Ectodermal cell (in vitro differentiated cells): ENCODE measurements at regions not wholly inside any gene's neighbourhood (a gene's known extent, or its start where the extent isn't known, plus 50 kb on each side); places are given as distances from the start of the nearest gene placed in this dataset.
"Not testable (repeated sequence)": the region's sequence is repeated elsewhere in the genome, so short reads cannot be mapped to it uniquely, and the experiment has no call there.

ENCODE experiments used
- H3K27ac ChIP-seq: 2 replicates; pipeline ENCODE4 v1.7.0; 2013; ENCODE audit warnings: mild to moderate bottlenecking, low read depth, low read length; ENCODE audit not compliant: insufficient read depth, poor library complexity, severe bottlenecking
- H3K27me3 ChIP-seq: 2 replicates; pipeline ENCODE4 v1.7.0; 2013; ENCODE audit warnings: mild to moderate bottlenecking, low read length; ENCODE audit not compliant: insufficient read depth, control insufficient read depth, poor library complexity, severe bottlenecking
- H3K36me3 ChIP-seq: one replicate; pipeline ENCODE4 v1.7.0; 2013; ENCODE audit warnings: low read length; ENCODE audit not compliant: control insufficient read depth, insufficient read depth
- H3K4me1 ChIP-seq: one replicate; pipeline ENCODE4 v1.7.0; 2013; ENCODE audit warnings: low read length; ENCODE audit not compliant: control insufficient read depth, insufficient read depth
- H3K4me3 ChIP-seq: 2 replicates; pipeline ENCODE4 v1.7.0; 2013; ENCODE audit warnings: low read depth, low read length, control low read depth; ENCODE audit not compliant: insufficient read depth
- H3K9me3 ChIP-seq: 2 replicates; pipeline ENCODE4 v1.7.0; 2013; ENCODE audit warnings: mild to moderate bottlenecking, low read length, moderate library complexity; ENCODE audit not compliant: control insufficient read depth
- WGBS, 2 experiments: methylation state at CpG; one replicate each; pipeline ENCODE4 v1.1.7; 2013; ENCODE audit warnings: missing lambda C conversion rate in 2 of 2; 5-methylcytosine and 5-hydroxymethylcytosine counted together

GRCh38 chr5:18617191-18617590 is 982.9 kb downstream of the TAF11L14 start:
- WGBS, 2 experiments: 92 to 94% methylated on average over 2 of the region's 2 CpGs
- not testable (repeated sequence) for H3K27me3 ChIP-seq

GRCh38 chr5:18630458-18631045 is 996.3 kb downstream of the TAF11L14 start:
- Histone ChIP-seq H3K27me3 (no peaks in the 10 kb centered on the region), H3K27ac (no peak overlapping the region), H3K4me3 (no peak overlapping the region), H3K4me1 (no peaks in the 10 kb centered on the region), H3K36me3 (no peaks in the 10 kb centered on the region), H3K9me3 (no peaks in the 10 kb centered on the region)
- 98% methylated on average over 2 of the region's 2 CpGs for WGBS, 2 experiments

More at GRCh38 chr5:18617191-18617590, 982.9 kb downstream of the TAF11L14 start:
- not testable (repeated sequence) for H3K9me3 ChIP-seq, H3K4me3 ChIP-seq, H3K27ac ChIP-seq, H3K36me3 ChIP-seq, H3K4me1 ChIP-seq

- Histone ChIP-seq H3K36me3 (no peaks in the 10 kb centered on the region), H3K27me3 (no peaks in the 10 kb centered on the region), H3K4me3 (no peak overlapping the region), H3K4me1 (no peaks in the 10 kb centered on the region), H3K27ac (no peak overlapping the region), H3K9me3 (no peaks in the 10 kb centered on the region)
- 93 to 100% methylated on average over 2 of the region's 2 CpGs for WGBS, 2 experiments
Measured at GRCh38 chr5:18652404-18653215, 1018.4 kb downstream of the TAF11L14 start.

GRCh38 chr5:18653216-18653752 is 1019.0 kb downstream of the TAF11L14 start:
- no peak overlapping the region for H3K4me3 ChIP-seq
- no peaks in the 10 kb centered on the region for H3K4me1 ChIP-seq
- no peaks in the 10 kb centered on the region for H3K36me3 ChIP-seq
- no peaks in the 10 kb centered on the region for H3K9me3 ChIP-seq
- no peak overlapping the region for H3K27ac ChIP-seq
- H3K27me3 ChIP-seq: no peaks in the 10 kb centered on the region
- WGBS, 2 experiments: 93 to 96% methylated on average over 1 of the region's 1 CpG

- Histone ChIP-seq H3K36me3 (no peaks in the 10 kb centered on the region), H3K4me3 (no peak overlapping the region), H3K27ac (no peak overlapping the region), H3K27me3 (no peaks in the 10 kb centered on the region), H3K4me1 (no peaks in the 10 kb centered on the region), H3K9me3 (no peaks in the 10 kb centered on the region)
Measured at GRCh38 chr5:18660511-18660910, 1026.3 kb downstream of the TAF11L14 start.

GRCh38 chr5:18662231-18662630 is 1028.0 kb downstream of the TAF11L14 start:
- no peak overlapping the region for H3K27ac ChIP-seq
- H3K4me1 ChIP-seq: no peaks in the 10 kb centered on the region
- H3K9me3 ChIP-seq: no peaks in the 10 kb centered on the region
- WGBS, 2 experiments: 95 to 98% methylated on average over 2 of the region's 2 CpGs
- no peak overlapping the region for H3K4me3 ChIP-seq
- no peaks in the 10 kb centered on the region for H3K27me3 ChIP-seq
- H3K36me3 ChIP-seq: no peaks in the 10 kb centered on the region

GRCh38 chr5:18674212-18674611 is 1040.0 kb downstream of the TAF11L14 start:
- not testable (repeated sequence) for H3K27me3 ChIP-seq, H3K36me3 ChIP-seq, H3K4me1 ChIP-seq, H3K9me3 ChIP-seq, H3K4me3 ChIP-seq, H3K27ac ChIP-seq
- 39 to 44% methylated on average over 3 of the region's 4 CpGs for WGBS, 2 experiments

- WGBS, 2 experiments: 90 to 95% methylated on average over 2 of the region's 2 CpGs
- Histone ChIP-seq H3K36me3 (no peaks in the 10 kb centered on the region), H3K27ac (no peak overlapping the region), H3K27me3 (no peaks in the 10 kb centered on the region), H3K9me3 (no peaks in the 10 kb centered on the region), H3K4me1 (no peaks in the 10 kb centered on the region), H3K4me3 (no peak overlapping the region)
Measured at GRCh38 chr5:18675041-18675440, 1040.8 kb downstream of the TAF11L14 start.

GRCh38 chr5:18686253-18686652 is 1052.0 kb downstream of the TAF11L14 start:
- 89 to 91% methylated on average over 3 of the region's 3 CpGs for WGBS, 2 experiments
- no peaks in the 10 kb centered on the region for H3K36me3 ChIP-seq
- no peaks in the 10 kb centered on the region for H3K4me1 ChIP-seq
- H3K27ac ChIP-seq: no peak overlapping the region
- H3K27me3 ChIP-seq: no peaks in the 10 kb centered on the region
- H3K9me3 ChIP-seq: no peaks in the 10 kb centered on the region
- no peak overlapping the region for H3K4me3 ChIP-seq

GRCh38 chr5:18687429-18687828 is 1053.2 kb downstream of the TAF11L14 start:
- Histone ChIP-seq H3K4me3 (no peak overlapping the region), H3K36me3 (no peaks in the 10 kb centered on the region), H3K27ac (no peak overlapping the region), H3K27me3 (no peaks in the 10 kb centered on the region), H3K4me1 (no peaks in the 10 kb centered on the region), H3K9me3 (no peaks in the 10 kb centered on the region)
- 91 to 95% methylated on average over 1 of the region's 2 CpGs for WGBS, 2 experiments
